Activated CD4-positive, alpha-beta T cell treated with anti-CD3 and anti-CD28 coated beads for 36 hours (primary cell): ENCODE measurements at regions not wholly inside any gene's neighbourhood (a gene's known extent, or its start where the extent isn't known, plus 50 kb on each side); places are given as distances from the start of the nearest gene placed in this dataset.

ENCODE experiments used
- ATAC-seq: fragments of 200-7000 bp; cut with Tn5 transposase; one replicate; pipeline ENCODE4 v1.10.0; 2021; ENCODE audit warnings: mild to moderate bottlenecking, moderate library complexity
- CTCF ChIA-PET: fragments of 350-600 bp; sonication (Branson Sonifier 250); formaldehyde crosslinking; loops from one replicate; lab custom pipeline; 2021; ENCODE audit warnings: antibody characterized with exemption; lab: Charles Lee
- POLR2A ChIA-PET: fragments of 350-600 bp; sonication (Branson Sonifier 250); formaldehyde crosslinking; loops from one replicate; lab custom pipeline; 2021; ENCODE audit warnings: antibody characterized with exemption, inconsistent platforms; lab: Charles Lee
- DNase-seq: peaks from one replicate; pipeline ENCODE4 v3.0.0-alpha.2; 2020
- H3K27ac Mint-ChIP-seq: one replicate; pipeline ENCODE4 v1.8.0; 2021; ENCODE audit warnings: mixed read lengths
- H3K27me3 Mint-ChIP-seq: one replicate; pipeline ENCODE4 v1.8.0; 2021; ENCODE audit warnings: mixed read lengths
- H3K36me3 Mint-ChIP-seq: one replicate; pipeline ENCODE4 v1.8.0; 2021; ENCODE audit warnings: low read depth, mixed read lengths
- H3K4me1 Mint-ChIP-seq: one replicate; pipeline ENCODE4 v1.8.0; 2021; ENCODE audit warnings: mixed read lengths
- H3K4me3 Mint-ChIP-seq: one replicate; pipeline ENCODE4 v1.8.0; 2021; ENCODE audit warnings: mild to moderate bottlenecking, moderate library complexity, mixed read lengths
- H3K9me3 Mint-ChIP-seq: one replicate; pipeline ENCODE4 v1.8.0; 2021; ENCODE audit warnings: low read depth, mixed read lengths
- intact Hi-C, 2 experiments: fragments of 100-400 bp; cut with DNase I in 1 of 2; cut with micrococcal nuclease in 1 of 2; formaldehyde crosslinking; loops; one replicate each; pipeline versions ENCODE4 v1.14.2 to v1.15.1; 2022 to 2024; cut with DNase I, micrococcal nuclease

- no peak for DNase-seq
- ATAC-seq: no peak
- ChIA-PET CTCF (no interaction called here), POLR2A (no interaction called here)
- H3K4me3 Mint-ChIP-seq: no peak overlapping the region
- intact Hi-C loops: no loop called here
- peaks cover 7% of the 10 kb centered on the region for H3K9me3 Mint-ChIP-seq
- H3K27me3 Mint-ChIP-seq: no peaks in the 10 kb centered on the region
- no peak overlapping the region for H3K27ac Mint-ChIP-seq
- H3K4me1 Mint-ChIP-seq: no peaks in the 10 kb centered on the region
- H3K36me3 Mint-ChIP-seq: no peaks in the 10 kb centered on the region
Measured at GRCh38 chr4:181962321-181962720, 280.9 kb upstream of the TENM3 start.

- Mint-ChIP-seq H3K4me1 (no peaks in the 10 kb centered on the region), H3K36me3 (no peaks in the 10 kb centered on the region), H3K27me3 (no peaks in the 10 kb centered on the region), H3K9me3 (peaks cover 7% of the 10 kb centered on the region), H3K4me3 (no peak overlapping the region), H3K27ac (no peak overlapping the region)
- intact Hi-C loops: no loop called here
- no peak for ATAC-seq
- ChIA-PET CTCF (no interaction called here), POLR2A (no interaction called here)
- DNase-seq: no peak
Measured at GRCh38 chr4:181964731-181965130, 278.5 kb upstream of the TENM3 start.

- ChIA-PET POLR2A (no interaction called here), CTCF (no interaction called here)
- Mint-ChIP-seq H3K4me3 (no peak overlapping the region), H3K9me3 (peaks cover 7% of the 10 kb centered on the region), H3K4me1 (no peaks in the 10 kb centered on the region), H3K27me3 (no peaks in the 10 kb centered on the region), H3K27ac (no peak overlapping the region), H3K36me3 (no peaks in the 10 kb centered on the region)
- DNase-seq (no peak), ATAC-seq (no peak)
- intact Hi-C loops: no loop called here
Measured at GRCh38 chr4:181966104-181966551, 277.1 kb upstream of the TENM3 start.

- Mint-ChIP-seq H3K36me3 (no peaks in the 10 kb centered on the region), H3K27me3 (no peaks in the 10 kb centered on the region), H3K4me3 (no peak overlapping the region), H3K27ac (no peak overlapping the region), H3K9me3 (peaks cover 7% of the 10 kb centered on the region), H3K4me1 (no peaks in the 10 kb centered on the region)
- ChIA-PET POLR2A (no interaction called here), CTCF (no interaction called here)
- DNase-seq: no peak
- no peak for ATAC-seq
- intact Hi-C loops: no loop called here
Measured at GRCh38 chr4:181967401-181967800, 275.8 kb upstream of the TENM3 start.

DNA sequence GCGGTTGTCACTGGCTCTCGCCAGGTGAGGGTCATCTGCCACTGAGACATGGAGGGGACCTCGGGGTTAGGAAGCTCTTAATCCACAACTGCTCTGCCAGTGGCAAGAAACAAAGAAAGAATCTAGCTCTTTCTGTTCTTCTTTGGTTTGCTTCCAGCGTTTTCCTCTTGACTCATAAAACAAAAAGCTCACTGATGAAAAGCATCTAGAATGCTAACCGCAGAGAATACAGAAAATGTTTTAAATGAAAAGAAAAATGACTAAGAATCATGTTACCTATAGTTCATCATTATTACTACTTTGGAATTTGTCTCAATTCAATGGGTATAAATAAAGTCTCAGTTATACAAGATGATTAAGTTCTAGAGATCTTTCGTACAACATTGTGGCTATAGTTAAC is 274.8 kb upstream of the TENM3 start:
- ChIA-PET CTCF (interaction anchor here (1.0 kb wide), 1 partner anchor 7 kb away, joined by 4 read pairs; no protein-coding TSS in a partner anchor), POLR2A (no interaction called here)
- H3K4me1 Mint-ChIP-seq: no peaks in the 10 kb centered on the region
- no peaks in the 10 kb centered on the region for H3K27me3 Mint-ChIP-seq
- H3K36me3 Mint-ChIP-seq: no peaks in the 10 kb centered on the region
- H3K4me3 Mint-ChIP-seq: no peak overlapping the region
- ATAC-seq: no peak
- peaks cover 5% of the 10 kb centered on the region for H3K9me3 Mint-ChIP-seq
- DNase-seq: no peak
- H3K27ac Mint-ChIP-seq: no peak overlapping the region
- intact Hi-C loops: no loop called here

- intact Hi-C loops: no loop called here
- no peaks in the 10 kb centered on the region for H3K36me3 Mint-ChIP-seq
- no peak overlapping the region for H3K4me3 Mint-ChIP-seq
- ChIA-PET POLR2A (no interaction called here), CTCF (interaction anchor here (1.0 kb wide), 1 partner anchor 8 kb away, joined by 4 read pairs; no protein-coding TSS in a partner anchor)
- DNase-seq (no peak), ATAC-seq (no peak)
- no peaks in the 10 kb centered on the region for H3K27me3 Mint-ChIP-seq
- no peaks in the 10 kb centered on the region for H3K4me1 Mint-ChIP-seq
- no peak overlapping the region for H3K27ac Mint-ChIP-seq
- H3K9me3 Mint-ChIP-seq: peaks cover 6% of the 10 kb centered on the region
Measured at GRCh38 chr4:181969151-181969550, 274.1 kb upstream of the TENM3 start.

DNA sequence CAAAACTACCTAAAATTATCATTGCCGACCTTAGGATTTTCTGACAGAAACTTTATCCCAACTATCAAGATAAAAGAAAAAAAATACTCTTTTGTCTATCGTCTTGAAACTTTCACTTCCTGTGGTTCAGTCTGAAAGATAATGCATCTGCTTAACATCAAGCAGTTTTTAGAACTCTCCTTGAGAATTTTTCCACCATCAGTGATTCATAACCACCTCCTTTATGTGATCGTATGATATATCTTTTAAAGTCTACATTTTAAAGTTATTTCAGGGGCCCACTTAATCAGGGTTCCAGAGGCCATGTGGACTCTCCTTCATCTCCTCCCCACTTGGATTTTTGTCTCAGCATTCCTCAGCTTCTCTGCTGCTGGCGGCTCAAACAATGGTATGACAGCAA is 272.8 kb upstream of the TENM3 start:
- H3K27ac Mint-ChIP-seq: no peak overlapping the region
- intact Hi-C loops: no loop called here

DNA sequence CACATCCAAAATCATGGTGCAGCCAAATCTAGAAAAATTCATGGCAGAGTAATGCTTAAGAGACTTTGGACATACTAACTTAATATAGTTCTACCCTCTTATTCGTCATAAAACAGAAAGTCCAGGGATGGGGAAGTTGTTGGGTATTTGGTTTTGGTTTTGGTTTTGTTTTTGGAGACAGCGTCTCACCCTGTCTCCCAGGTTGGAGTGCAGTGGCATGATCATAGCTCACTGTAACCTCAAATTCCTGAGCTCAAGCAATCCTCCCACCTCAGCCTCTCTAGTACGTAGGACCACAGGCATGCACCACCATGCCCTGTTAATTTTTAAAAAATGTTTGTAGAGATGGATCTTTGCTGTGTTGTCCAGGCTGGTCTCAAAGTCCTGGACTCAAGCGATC is 271.8 kb upstream of the TENM3 start:
- POLR2A ChIA-PET: interaction anchor here (0.6 to 0.7 kb wide), 2 partner anchors 51 to 1192 kb away, joined by 3 to 4 read pairs; no protein-coding TSS in a partner anchor
- H3K27ac Mint-ChIP-seq: no peak overlapping the region

More for the DNA sequence above, 272.8 kb upstream of the TENM3 start:
- POLR2A ChIA-PET: no interaction called here
- Mint-ChIP-seq H3K4me3 (no peak overlapping the region), H3K4me1 (no peaks in the 10 kb centered on the region), H3K9me3 (peaks cover 3% of the 10 kb centered on the region), H3K27me3 (no peaks in the 10 kb centered on the region), H3K36me3 (no peaks in the 10 kb centered on the region)
- ATAC-seq (no peak), DNase-seq (no peak)
- CTCF ChIA-PET: no interaction called here

DNA sequence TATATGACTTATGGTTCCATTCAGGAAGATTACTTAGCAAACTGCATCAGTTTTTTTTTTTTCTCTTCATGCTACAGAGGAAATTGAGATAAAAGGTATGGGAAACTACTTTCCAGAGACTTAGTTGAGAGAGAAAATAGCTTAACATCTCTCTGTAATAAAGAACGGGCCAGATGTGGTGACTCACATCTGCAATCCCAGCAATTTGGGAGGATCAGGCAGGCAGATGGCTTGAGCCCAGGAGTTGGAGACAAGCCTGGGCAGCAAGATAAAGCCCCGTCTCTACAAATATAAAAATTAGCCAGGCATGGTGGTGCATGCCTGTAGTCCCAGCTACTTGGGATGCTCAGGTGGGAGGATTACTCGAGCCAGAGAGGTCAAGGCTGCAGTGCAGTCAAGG is 271.2 kb upstream of the TENM3 start:
- POLR2A ChIA-PET: interaction anchor here (0.6 to 0.7 kb wide), 2 partner anchors 51 to 1192 kb away, joined by 3 to 4 read pairs; no protein-coding TSS in a partner anchor
- DNase-seq (no peak), ATAC-seq (no peak)
- no peaks in the 10 kb centered on the region for H3K4me1 Mint-ChIP-seq
- H3K9me3 Mint-ChIP-seq: peaks cover 4% of the 10 kb centered on the region
- no peak overlapping the region for H3K27ac Mint-ChIP-seq
- CTCF ChIA-PET: no interaction called here
- H3K36me3 Mint-ChIP-seq: no peaks in the 10 kb centered on the region
- H3K27me3 Mint-ChIP-seq: no peaks in the 10 kb centered on the region
- intact Hi-C loops: no loop called here
- H3K4me3 Mint-ChIP-seq: no peak overlapping the region

More for the DNA sequence above, 271.8 kb upstream of the TENM3 start:
- no peaks in the 10 kb centered on the region for H3K4me1 Mint-ChIP-seq
- ATAC-seq (no peak), DNase-seq (no peak)
- CTCF ChIA-PET: no interaction called here
- peaks cover 4% of the 10 kb centered on the region for H3K9me3 Mint-ChIP-seq
- H3K4me3 Mint-ChIP-seq: no peak overlapping the region
- H3K27me3 Mint-ChIP-seq: no peaks in the 10 kb centered on the region
- intact Hi-C loops: no loop called here
- H3K36me3 Mint-ChIP-seq: no peaks in the 10 kb centered on the region

GRCh38 chr4:181976764-181977163 is 266.4 kb upstream of the TENM3 start:
- H3K4me1 Mint-ChIP-seq: no peaks in the 10 kb centered on the region
- peaks cover 6% of the 10 kb centered on the region for H3K9me3 Mint-ChIP-seq
- no peak overlapping the region for H3K4me3 Mint-ChIP-seq
- H3K27me3 Mint-ChIP-seq: no peaks in the 10 kb centered on the region
- no peak for ATAC-seq
- H3K27ac Mint-ChIP-seq: no peak overlapping the region
- H3K36me3 Mint-ChIP-seq: no peaks in the 10 kb centered on the region
- ChIA-PET CTCF (interaction anchor here (0.8 kb wide), 1 partner anchor 77 kb away, joined by 3 read pairs; no protein-coding TSS in a partner anchor), POLR2A (no interaction called here)
- intact Hi-C loops: no loop called here
- no peak for DNase-seq

DNA sequence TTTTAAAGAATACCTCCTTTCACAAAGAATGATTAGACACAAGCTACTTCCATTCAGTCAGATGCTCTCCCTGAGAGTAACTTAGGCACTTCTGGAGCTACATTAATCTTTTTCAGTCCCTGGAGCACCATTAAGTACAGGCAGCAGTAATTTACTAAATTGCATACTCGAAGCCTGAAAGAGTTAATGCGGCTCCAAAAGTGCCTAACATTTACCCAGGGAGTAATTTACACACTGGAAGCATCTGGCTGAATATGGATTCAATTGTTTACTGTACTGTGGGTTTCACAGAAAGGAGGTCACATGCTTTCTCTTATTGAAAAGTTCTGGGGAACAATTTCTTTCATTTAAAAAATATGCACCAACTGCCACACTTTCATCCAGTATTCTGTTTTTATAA is 260.8 kb upstream of the TENM3 start:
- ChIA-PET POLR2A (no interaction called here), CTCF (no interaction called here)
- H3K27ac Mint-ChIP-seq: no peak overlapping the region
- no peaks in the 10 kb centered on the region for H3K4me1 Mint-ChIP-seq
- no peak overlapping the region for H3K4me3 Mint-ChIP-seq
- peaks cover 1% of the 10 kb centered on the region for H3K9me3 Mint-ChIP-seq
- no peaks in the 10 kb centered on the region for H3K27me3 Mint-ChIP-seq
- intact Hi-C loops: no loop called here
- no peaks in the 10 kb centered on the region for H3K36me3 Mint-ChIP-seq
- DNase-seq (no peak), ATAC-seq (no peak)

DNA sequence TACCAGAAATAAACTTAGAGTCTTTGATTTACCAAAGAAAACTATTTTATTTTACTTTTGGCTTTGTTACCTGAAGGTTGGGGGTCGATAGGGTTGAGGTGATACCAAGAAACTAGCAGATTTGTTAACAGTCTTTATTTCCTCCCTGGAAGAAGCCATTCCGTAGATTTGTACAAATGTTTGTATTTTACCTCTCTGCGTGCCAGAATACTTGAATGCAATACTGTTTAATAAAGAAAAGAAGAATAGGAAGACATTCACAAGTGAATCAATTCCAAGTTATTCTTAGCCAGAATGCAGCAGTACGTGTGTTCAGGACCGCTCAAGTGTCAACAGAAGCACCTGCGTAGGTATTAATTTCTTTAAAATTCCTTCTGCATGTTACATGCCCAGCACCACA is 260.3 kb upstream of the TENM3 start:
- no peak for ATAC-seq
- Mint-ChIP-seq H3K4me3 (no peak overlapping the region), H3K36me3 (no peaks in the 10 kb centered on the region), H3K9me3 (peaks cover 1% of the 10 kb centered on the region), H3K27me3 (no peaks in the 10 kb centered on the region), H3K4me1 (no peaks in the 10 kb centered on the region), H3K27ac (no peak overlapping the region)
- intact Hi-C loops: no loop called here
- DNase-seq: no peak
- ChIA-PET CTCF (no interaction called here), POLR2A (no interaction called here)
